C4-2B (cell line): ENCODE measurements at regions not wholly inside any gene's neighbourhood (a gene's known extent, or its start where the extent isn't known, plus 50 kb on each side); places are given as distances from the start of the nearest gene placed in this dataset.
A peak's percentile ranks its signal among the peaks of the same experiment; 100 is the strongest.

ENCODE experiments used
- H3K27ac ChIP-seq: fragments of 450-650 bp; 2 replicates; pipeline ENCODE4 v1.5.1; 2017
- CTCF ChIP-seq: fragments of 450-650 bp; conservative IDR thresholded peaks from 2 replicates; pipeline ENCODE4 v1.5.1; 2017; ENCODE audit warnings: mild to moderate bottlenecking
- ZFX ChIP-seq: fragments of 450-650 bp; IDR thresholded peaks from 2 replicates; pipeline ENCODE4 v1.6.1; 2017

GRCh38 chr9:129504404-129504803 lies 116.5 kb downstream of the C9orf50 start:
- no peak for TF ChIP-seq CTCF
- TF ChIP-seq ZFX = no peak
- H3K27ac ChIP-seq = no peak overlapping the region

- TF ChIP-seq ZFX = no peak
- H3K27ac ChIP-seq = no peak overlapping the region; the same call in 1 of the 2 replicates
Measured at GRCh38 chr9:129501771-129502319, 119.1 kb downstream of the C9orf50 start.

- no peak for TF ChIP-seq CTCF
- no peak for TF ChIP-seq ZFX
- no peak overlapping the region; the same call in 1 of the 2 replicates for H3K27ac ChIP-seq
Measured at GRCh38 chr9:129500863-129501770, 119.8 kb downstream of the C9orf50 start.

GRCh38 chr9:129500161-129500862 lies 120.6 kb downstream of the C9orf50 start:
- H3K27ac ChIP-seq = no peak overlapping the region
- TF ChIP-seq CTCF (no peak), ZFX (no peak)

- H3K27ac ChIP-seq = peak overlapping the region; percentile 99
- TF ChIP-seq CTCF (no peak), ZFX (no peak)
Measured at GRCh38 chr9:129498451-129499384, 122.2 kb downstream of the C9orf50 start.

GRCh38 chr9:129497813-129498450 lies 123.0 kb downstream of the C9orf50 start:
- peak overlapping the region; percentile 99 for H3K27ac ChIP-seq
- TF ChIP-seq CTCF = no peak
- no peak for TF ChIP-seq ZFX
